SK-N-SH (cell line): ENCODE measurements at regions not wholly inside any gene's neighbourhood (a gene's known extent, or its start where the extent isn't known, plus 50 kb on each side); places are given as distances from the start of the nearest gene placed in this dataset.
"Not testable (repeated sequence)": the region's sequence is repeated elsewhere in the genome, so short reads cannot be mapped to it uniquely, and the experiment has no call there.

Experiments used
- EZH2phosphoT487 ChIP-seq: fragments of 200-600 bp; sonication (generic); IDR thresholded peaks from 2 replicates; pipeline ENCODE4 v1.6.1; 2017; ENCODE audit warnings: low read depth, mixed run types, mild to moderate bottlenecking, antibody characterized with exemption, moderate library complexity, borderline replicate concordance
- GATA2 ChIP-seq: sonication (generic); formaldehyde crosslinking; IDR thresholded peaks from 2 replicates; pipeline ENCODE4 v1.5.0; 2020; ENCODE audit warnings: mild to moderate bottlenecking, missing genetic modification reagents
- JUND ChIP-seq: IDR thresholded peaks from 2 replicates; pipeline ENCODE4 v1.4.0; 2012
- POLR2AphosphoS5 ChIP-seq: IDR thresholded peaks from 2 replicates; pipeline ENCODE4 v1.6.1; 2012; ENCODE audit warnings: low read depth, low read length
- RAD21 ChIP-seq: IDR thresholded peaks from 2 replicates; pipeline ENCODE4 v1.6.1; 2012; ENCODE audit warnings: mild to moderate bottlenecking, low read length
- RXRA ChIP-seq: IDR thresholded peaks from 2 replicates; pipeline ENCODE4 v1.4.0; 2012; ENCODE audit warnings: low read depth, mild to moderate bottlenecking, borderline replicate concordance
- SIN3A ChIP-seq: IDR thresholded peaks from 2 replicates; pipeline ENCODE4 v1.6.1; 2012; ENCODE audit warnings: low read depth, mild to moderate bottlenecking, low read length, moderate library complexity, borderline replicate concordance
- SMC3 ChIP-seq: IDR thresholded peaks from 2 replicates; pipeline ENCODE4 v1.6.1; 2012; ENCODE audit warnings: low read depth, low read length, improper control_type of control experiment
- TAF1 ChIP-seq: IDR thresholded peaks from 2 replicates; pipeline ENCODE4 v1.6.1; 2012; ENCODE audit warnings: low read depth, mild to moderate bottlenecking, low read length, moderate library complexity, borderline replicate concordance
- TCF12 ChIP-seq: IDR thresholded peaks from 2 replicates; pipeline ENCODE4 v1.4.0; 2012
- TEAD4 ChIP-seq: IDR thresholded peaks from 2 replicates; pipeline ENCODE4 v1.4.0; 2012; ENCODE audit warnings: mild to moderate bottlenecking, borderline replicate concordance; ENCODE audit not compliant: insufficient read depth
- YY1 ChIP-seq: IDR thresholded peaks from 2 replicates; pipeline ENCODE4 v1.4.0; 2012; ENCODE audit warnings: low read depth, mild to moderate bottlenecking
- TF ChIP-seq, protein P1 (sequence below): fragments of 200-600 bp; sonication (generic); IDR thresholded peaks from 2 replicates; pipeline ENCODE4 v1.6.1; 2017; ENCODE audit warnings: antibody characterized with exemption, mild to moderate bottlenecking, moderate library complexity
- TF ChIP-seq, protein P2 (sequence below): IDR thresholded peaks from 2 replicates; pipeline ENCODE4 v1.4.0; 2012; ENCODE audit warnings: low read depth

DNA sequence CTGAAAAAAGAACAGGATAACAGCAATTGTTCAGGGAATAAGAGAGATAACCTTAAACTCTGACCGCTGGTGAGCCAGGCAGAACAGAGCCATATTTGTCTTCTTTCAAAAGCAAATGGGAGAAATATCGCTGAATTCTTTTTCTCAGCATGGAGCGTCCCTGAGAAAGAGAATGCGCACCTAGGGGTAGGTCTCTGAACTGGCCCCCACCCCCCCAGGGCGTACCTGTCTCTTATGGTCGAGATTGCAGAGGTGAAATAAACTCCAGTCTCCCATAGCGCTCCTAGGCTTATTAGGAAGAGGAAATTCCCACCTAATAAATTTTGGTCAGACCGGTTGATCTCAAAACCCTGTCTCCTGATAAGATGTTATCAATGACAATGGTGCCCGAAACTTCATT lies 655.2 kb upstream of the CHAC2 start:
- not testable (repeated sequence) for TF ChIP-seq YY1; TEAD4; EZH2phosphoT487; SMC3; TAF1; JUND; SIN3A; TCF12; RXRA; POLR2AphosphoS5; GATA2 (CRISPR knock-in tag); RAD21
- TF ChIP-seq, protein P1, sequence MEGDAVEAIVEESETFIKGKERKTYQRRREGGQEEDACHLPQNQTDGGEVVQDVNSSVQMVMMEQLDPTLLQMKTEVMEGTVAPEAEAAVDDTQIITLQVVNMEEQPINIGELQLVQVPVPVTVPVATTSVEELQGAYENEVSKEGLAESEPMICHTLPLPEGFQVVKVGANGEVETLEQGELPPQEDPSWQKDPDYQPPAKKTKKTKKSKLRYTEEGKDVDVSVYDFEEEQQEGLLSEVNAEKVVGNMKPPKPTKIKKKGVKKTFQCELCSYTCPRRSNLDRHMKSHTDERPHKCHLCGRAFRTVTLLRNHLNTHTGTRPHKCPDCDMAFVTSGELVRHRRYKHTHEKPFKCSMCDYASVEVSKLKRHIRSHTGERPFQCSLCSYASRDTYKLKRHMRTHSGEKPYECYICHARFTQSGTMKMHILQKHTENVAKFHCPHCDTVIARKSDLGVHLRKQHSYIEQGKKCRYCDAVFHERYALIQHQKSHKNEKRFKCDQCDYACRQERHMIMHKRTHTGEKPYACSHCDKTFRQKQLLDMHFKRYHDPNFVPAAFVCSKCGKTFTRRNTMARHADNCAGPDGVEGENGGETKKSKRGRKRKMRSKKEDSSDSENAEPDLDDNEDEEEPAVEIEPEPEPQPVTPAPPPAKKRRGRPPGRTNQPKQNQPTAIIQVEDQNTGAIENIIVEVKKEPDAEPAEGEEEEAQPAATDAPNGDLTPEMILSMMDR = not testable (repeated sequence)
- TF ChIP-seq, protein P2, sequence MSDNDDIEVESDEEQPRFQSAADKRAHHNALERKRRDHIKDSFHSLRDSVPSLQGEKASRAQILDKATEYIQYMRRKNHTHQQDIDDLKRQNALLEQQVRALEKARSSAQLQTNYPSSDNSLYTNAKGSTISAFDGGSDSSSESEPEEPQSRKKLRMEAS = not testable (repeated sequence)
